Coronary artery (tissue), 2 donors: ENCODE measurements at regions not wholly inside any gene's neighbourhood (a gene's known extent, or its start where the extent isn't known, plus 50 kb on each side); places are given as distances from the start of the nearest gene placed in this dataset.

ENCODE experiments used
- DNase-seq: peaks from one replicate; pipeline ENCODE4 v3.0.0-alpha.2; 2017; ENCODE audit warnings: low spot score
- H3K27ac ChIP-seq, 2 donors: fragments of 200-600 bp; sonication (generic); one replicate each; pipeline ENCODE4 v1.5.1; 2016 to 2019
- H3K4me3 ChIP-seq: fragments of 200-600 bp; sonication (generic); 2 replicates; pipeline ENCODE4 v1.5.1; 2016; ENCODE audit warnings: mild to moderate bottlenecking, moderate library complexity
- CTCF ChIP-seq: fragments of 200-600 bp; sonication (generic); IDR thresholded peaks from one replicate; pipeline ENCODE4 v1.5.1; 2019; ENCODE audit warnings: antibody characterized with exemption

- no peak for DNase-seq
- Histone ChIP-seq H3K4me3 (no peak overlapping the region), H3K27ac (no peak overlapping the region)
- TF ChIP-seq CTCF = no peak
Measured at GRCh38 chr2:5834501-5834900, 142.3 kb downstream of the SOX11 start.

GRCh38 chr2:5839550-5839949, 147.4 kb downstream of the SOX11 start:
- no peak overlapping the region for H3K27ac ChIP-seq
- DNase-seq = no peak
- no peak overlapping the region for H3K4me3 ChIP-seq
- TF ChIP-seq CTCF = no peak

- no peak overlapping the region for H3K27ac ChIP-seq
- TF ChIP-seq CTCF = no peak
- no peak for DNase-seq
- no peak overlapping the region for H3K4me3 ChIP-seq
Measured at GRCh38 chr2:5841126-5841525, 148.9 kb downstream of the SOX11 start.

- Histone ChIP-seq H3K4me3 (no peak overlapping the region), H3K27ac (no peak overlapping the region)
- DNase-seq = no peak
- no peak for TF ChIP-seq CTCF
Measured at GRCh38 chr2:5842326-5842725, 150.1 kb downstream of the SOX11 start.

GRCh38 chr2:5845798-5846330, 153.7 kb downstream of the SOX11 start:
- DNase-seq = no peak
- no peak overlapping the region for H3K27ac ChIP-seq
- TF ChIP-seq CTCF = no peak
- no peak overlapping the region for H3K4me3 ChIP-seq

- no peak for DNase-seq
- H3K4me3 ChIP-seq = no peak overlapping the region
- H3K27ac ChIP-seq = no peak overlapping the region
- no peak for TF ChIP-seq CTCF
Measured at GRCh38 chr2:5846881-5847280, 154.7 kb downstream of the SOX11 start.

- no peak for TF ChIP-seq CTCF
- DNase-seq = no peak
- H3K27ac ChIP-seq = no peak overlapping the region
- H3K4me3 ChIP-seq = no peak overlapping the region
Measured at GRCh38 chr2:5849562-5849961, 157.4 kb downstream of the SOX11 start.
